ENCODE measurements at regions not wholly inside any gene's neighbourhood (a gene's known extent, or its start where the extent isn't known, plus 50 kb on each side); places are given as distances from the start of the nearest gene placed in this dataset.

DNA sequence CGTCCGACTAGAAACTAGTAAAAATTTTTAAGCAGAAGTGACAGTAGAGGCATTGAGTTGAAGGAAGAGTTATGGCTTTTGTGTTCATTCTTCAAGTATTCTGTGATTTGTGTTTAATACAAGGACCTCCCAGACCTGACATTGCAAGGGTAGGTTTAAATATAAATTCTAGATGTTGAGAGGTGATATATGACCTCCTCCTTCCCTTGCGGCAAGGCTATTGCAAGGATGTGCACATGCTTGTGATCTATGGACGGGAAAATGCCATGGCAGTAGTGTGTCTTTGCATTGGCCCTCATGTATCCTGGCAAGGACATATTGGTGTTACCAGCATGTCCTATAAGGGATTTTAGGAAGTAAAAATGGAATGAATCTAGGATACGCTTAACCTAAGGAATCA lies 143.5 kb downstream of the NEDD1 start:
- no TSS peak for BruUV-seq (replicated peaks)
- CTCF ChIA-PET, result no interaction called here
- dilution Hi-C loops (cut with MboI; ENCODE audit: extremely low pct_ligation_motif_present, low sequenced_read_pairs), result no loop called here

More for the DNA sequence above, 143.5 kb downstream of the NEDD1 start:
- FAIRE-seq, result no peak
- Histone ChIP-seq H3K36me3 (ENCODE audit: control insufficient read depth in 2 of 2, extremely low read depth in 1 of 2, insufficient read depth in 2 of 2, low read length in 2 of 2) (no peaks in the 10 kb centered on the region), H3K27me3 (ENCODE audit: control insufficient read depth in 2 of 2, insufficient read depth in 2 of 2, low read length in 2 of 2) (peaks cover 0 to 2% of the 10 kb centered on the region in 2 experiments), H3K4me3 (replicated peaks in 1 of 3; ENCODE audit: insufficient read depth in 1 of 3, low read depth in 1 of 3, low read length in 3 of 3) (no peak overlapping the region), H2AFZ (ENCODE audit: low read depth, low read length) (no peak overlapping the region), H3K4me1 (ENCODE audit: control insufficient read depth, extremely low read depth, insufficient read depth, low read length) (no peaks in the 10 kb centered on the region), H3K4me2 (ENCODE audit: insufficient read depth, low read length) (no peak overlapping the region), H3K9me3 (replicated peaks; ENCODE audit: control insufficient read depth, insufficient read depth, low read length) (no peaks in the 10 kb centered on the region), H3K9ac (replicated peaks; ENCODE audit: extremely low read depth, insufficient read depth, low read length) (no peak overlapping the region), H3K9me1 (replicated peaks; ENCODE audit: control insufficient read depth, extremely low read depth, insufficient read depth, low read length) (no peaks in the 10 kb centered on the region), H3K27ac (ENCODE audit: insufficient read depth, low read depth, low read length) (no peak overlapping the region), H3K79me2 (ENCODE audit: control insufficient read depth, insufficient read depth, low read length) (no peaks in the 10 kb centered on the region), H4K20me1 (replicated peaks; ENCODE audit: control insufficient read depth, extremely low read depth, insufficient read depth, low read length) (no peaks in the 10 kb centered on the region)
- TF ChIP-seq POLR2AphosphoS5 (IDR thresholded peaks at IDR 0.05; ENCODE audit: insufficient read depth, low read depth, low read length) (no peak), GATA2 (IDR thresholded peaks at IDR 0.05; ENCODE audit: insufficient read depth, insufficient read length, low read depth, low read length) (no peak), POLR2A (IDR thresholded peaks at IDR 0.05; ENCODE audit: low read depth, low read length) (no peak), MYC (IDR thresholded peaks at IDR 0.05; ENCODE audit: low read depth, low read length) (no peak), FOS (IDR thresholded peaks at IDR 0.05; ENCODE audit: borderline replicate concordance, insufficient read depth, low read length) (no peak), JUN (IDR thresholded peaks at IDR 0.05; ENCODE audit: borderline replicate concordance, insufficient read depth, insufficient read length, low read depth) (no peak), EZH2 (IDR thresholded peaks at IDR 0.05; ENCODE audit: borderline replicate concordance, low read depth, low read length, severe bottlenecking) (no peak)
- TF ChIP-seq, protein P1, sequence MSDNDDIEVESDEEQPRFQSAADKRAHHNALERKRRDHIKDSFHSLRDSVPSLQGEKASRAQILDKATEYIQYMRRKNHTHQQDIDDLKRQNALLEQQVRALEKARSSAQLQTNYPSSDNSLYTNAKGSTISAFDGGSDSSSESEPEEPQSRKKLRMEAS (IDR thresholded peaks at IDR 0.05; ENCODE audit: insufficient read depth, insufficient read length), result no peak
- TF ChIP-seq, protein P2, sequence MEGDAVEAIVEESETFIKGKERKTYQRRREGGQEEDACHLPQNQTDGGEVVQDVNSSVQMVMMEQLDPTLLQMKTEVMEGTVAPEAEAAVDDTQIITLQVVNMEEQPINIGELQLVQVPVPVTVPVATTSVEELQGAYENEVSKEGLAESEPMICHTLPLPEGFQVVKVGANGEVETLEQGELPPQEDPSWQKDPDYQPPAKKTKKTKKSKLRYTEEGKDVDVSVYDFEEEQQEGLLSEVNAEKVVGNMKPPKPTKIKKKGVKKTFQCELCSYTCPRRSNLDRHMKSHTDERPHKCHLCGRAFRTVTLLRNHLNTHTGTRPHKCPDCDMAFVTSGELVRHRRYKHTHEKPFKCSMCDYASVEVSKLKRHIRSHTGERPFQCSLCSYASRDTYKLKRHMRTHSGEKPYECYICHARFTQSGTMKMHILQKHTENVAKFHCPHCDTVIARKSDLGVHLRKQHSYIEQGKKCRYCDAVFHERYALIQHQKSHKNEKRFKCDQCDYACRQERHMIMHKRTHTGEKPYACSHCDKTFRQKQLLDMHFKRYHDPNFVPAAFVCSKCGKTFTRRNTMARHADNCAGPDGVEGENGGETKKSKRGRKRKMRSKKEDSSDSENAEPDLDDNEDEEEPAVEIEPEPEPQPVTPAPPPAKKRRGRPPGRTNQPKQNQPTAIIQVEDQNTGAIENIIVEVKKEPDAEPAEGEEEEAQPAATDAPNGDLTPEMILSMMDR (IDR thresholded peaks at IDR 0.05; ENCODE audit: extremely low read depth in 1 of 2, insufficient read depth in 1 of 2, low read depth in 1 of 2, low read length in 2 of 2), result no peak
- intact Hi-C loops (cut with micrococcal nuclease), result no loop called here
- POLR2A ChIA-PET, result no interaction called here
- DNase-seq (ENCODE audit: low read depth, low spot score), result no peak
